ENCODE measurements at regions not wholly inside any gene's neighbourhood (a gene's known extent, or its start where the extent isn't known, plus 50 kb on each side); places are given as distances from the start of the nearest gene placed in this dataset.
"Not testable (repeated sequence)": the region's sequence is repeated elsewhere in the genome, so short reads cannot be mapped to it uniquely, and the experiment has no call there.

GRCh38 chr1:192862271-192862670 lies 53.4 kb downstream of the RGS2 start:
- no peak for ATAC-seq (ENCODE audit: poor library complexity)
- no peak for DNase-seq
- intact Hi-C loops (cut with DNase I), result no loop called here

- ATAC-seq (ENCODE audit: poor library complexity), result peak; percentile 48
- no peak for DNase-seq
- intact Hi-C loops (cut with DNase I), result no loop called here
These were observed 57.5 kb downstream of the RGS2 start for GRCh38 chr1:192866241-192866868.

GRCh38 chr1:192867180-192867579 lies 58.3 kb downstream of the RGS2 start:
- intact Hi-C loops (cut with DNase I), result no loop called here
- peak; percentile 60 for ATAC-seq (ENCODE audit: poor library complexity)

DNA sequence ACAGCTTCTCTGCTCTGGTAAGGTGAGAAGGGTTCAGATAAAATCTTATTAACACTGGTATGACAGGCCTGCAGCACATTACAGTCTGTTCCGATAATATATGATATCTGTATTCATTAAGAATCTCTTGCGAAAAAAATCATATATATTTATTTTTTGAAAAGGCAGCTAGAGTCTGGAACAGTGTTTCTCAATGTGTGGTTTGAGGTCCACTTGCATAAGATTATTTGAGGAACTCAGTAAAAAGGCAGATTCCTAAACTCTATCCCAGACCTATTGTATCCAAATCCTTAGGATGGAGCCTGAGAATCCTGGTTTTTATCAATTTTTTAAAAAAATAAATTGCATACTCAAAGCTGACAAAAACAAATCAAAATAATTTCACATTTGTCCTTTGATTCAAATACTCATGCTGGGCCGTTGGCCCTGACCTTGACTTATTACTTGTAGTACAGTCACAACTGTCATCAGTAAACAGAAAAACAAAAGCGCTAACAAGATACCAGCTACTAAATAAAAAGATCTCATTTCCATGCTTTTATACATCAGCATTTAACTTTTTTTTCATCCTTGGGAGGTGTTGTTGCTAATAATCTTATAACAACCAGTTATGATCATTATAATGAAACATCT lies 60.6 kb downstream of the RGS2 start:
- DNase-seq (no peak), ATAC-seq (ENCODE audit: poor library complexity) (no peak)
- intact Hi-C loops (cut with DNase I), result no loop called here

More at GRCh38 chr1:192867180-192867579, 58.3 kb downstream of the RGS2 start:
- no peak for DNase-seq

- ATAC-seq (ENCODE audit: poor library complexity) (no peak), DNase-seq (no peak)
- intact Hi-C loops (cut with DNase I), result no loop called here
These were observed 63.2 kb downstream of the RGS2 start for GRCh38 chr1:192872010-192872409.

DNA sequence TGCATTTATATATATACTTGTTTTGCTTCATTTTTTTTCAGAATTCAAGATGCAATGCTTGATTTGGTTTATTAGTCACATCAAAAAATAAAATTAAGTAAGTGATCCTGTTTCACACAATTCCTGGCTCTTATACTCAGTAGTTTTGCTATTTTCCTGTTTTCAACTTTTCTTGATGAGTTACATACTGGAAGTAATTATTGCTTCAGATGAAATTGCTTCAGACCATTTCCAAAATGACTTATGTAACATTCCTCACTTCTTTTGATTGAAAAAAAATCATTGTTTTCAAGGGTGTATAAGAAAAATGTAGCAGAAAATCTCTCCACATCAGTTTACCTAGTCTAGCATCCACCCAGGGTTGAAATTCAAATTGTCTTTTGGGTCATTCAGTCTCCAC lies 65.0 kb downstream of the RGS2 start:
- no peak for DNase-seq
- no peak for ATAC-seq (ENCODE audit: poor library complexity)
- intact Hi-C loops (cut with DNase I), result no loop called here

DNA sequence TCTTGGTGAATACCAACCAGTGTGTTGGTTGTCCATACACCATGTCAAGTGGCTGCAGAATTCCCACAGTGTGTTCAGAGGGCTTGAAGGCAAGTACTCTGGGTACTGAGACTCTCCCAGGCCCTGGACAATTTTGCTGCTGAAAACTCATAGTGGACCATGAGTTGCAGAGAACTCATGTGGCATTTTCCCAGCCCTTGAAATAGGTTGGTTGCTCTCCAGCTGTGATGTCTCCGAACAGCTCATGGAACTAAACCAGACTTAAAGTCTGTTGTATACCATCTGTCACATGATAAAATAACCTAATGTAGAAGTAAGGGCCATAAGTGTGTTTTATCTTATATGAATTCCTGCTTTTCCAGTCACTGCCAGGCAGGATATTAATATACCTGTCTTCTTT lies 67.8 kb downstream of the RGS2 start:
- intact Hi-C loops (cut with DNase I), result no loop called here
- ATAC-seq (ENCODE audit: poor library complexity) (no peak), DNase-seq (no peak)

GRCh38 chr1:192877283-192877886 lies 68.5 kb downstream of the RGS2 start:
- DNase-seq (no peak), ATAC-seq (ENCODE audit: poor library complexity) (no peak)
- intact Hi-C loops (cut with DNase I), result no loop called here

DNA sequence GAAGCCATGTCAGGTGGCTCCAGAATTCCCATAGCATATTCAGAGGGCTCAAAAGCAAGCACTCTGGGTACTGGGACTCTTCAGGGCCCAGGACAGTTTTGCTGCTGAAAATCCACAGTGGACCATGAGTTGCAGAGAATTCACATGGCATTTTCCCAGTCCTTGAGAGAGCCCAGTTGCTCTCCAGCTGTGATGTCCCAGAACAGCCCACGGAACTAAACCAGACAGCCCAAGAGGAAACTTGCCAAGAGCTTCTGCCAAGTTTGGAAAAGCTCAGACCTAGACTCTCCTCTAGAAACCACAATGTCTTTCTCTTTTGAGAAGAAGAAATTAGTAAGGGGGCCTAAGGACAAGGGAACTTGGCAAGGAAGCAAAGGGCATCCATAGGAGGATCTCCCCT lies 69.4 kb downstream of the RGS2 start:
- DNase-seq, result peak; percentile 42
- intact Hi-C loops (cut with DNase I), result no loop called here
- ATAC-seq (ENCODE audit: poor library complexity), result peak; percentile 92

DNA sequence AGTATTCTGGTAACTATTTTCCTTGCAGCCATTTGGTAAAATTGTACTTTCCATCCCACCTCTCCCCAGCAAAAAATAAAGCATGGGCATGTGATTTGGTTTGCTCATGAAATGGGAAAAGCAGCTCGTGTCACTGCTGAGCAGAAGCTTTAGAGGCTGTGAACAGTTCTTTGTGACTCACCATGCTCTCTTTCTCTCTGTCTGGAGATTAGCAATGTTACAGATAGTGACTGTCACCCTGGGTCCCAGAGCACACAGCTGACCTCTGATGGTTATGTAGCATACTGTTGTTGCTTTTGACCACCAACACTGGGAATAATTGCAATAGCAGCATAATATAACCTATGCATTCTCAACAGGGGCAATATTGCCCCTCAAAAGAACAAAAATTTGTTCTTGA lies 70.6 kb downstream of the RGS2 start:
- peak; percentile 86 for ATAC-seq (ENCODE audit: poor library complexity)
- no peak for DNase-seq
- intact Hi-C loops (cut with DNase I), result no loop called here

GRCh38 chr1:192880231-192880630 lies 71.4 kb downstream of the RGS2 start:
- intact Hi-C loops (cut with DNase I), result no loop called here
- no peak for ATAC-seq (ENCODE audit: poor library complexity)

DNA sequence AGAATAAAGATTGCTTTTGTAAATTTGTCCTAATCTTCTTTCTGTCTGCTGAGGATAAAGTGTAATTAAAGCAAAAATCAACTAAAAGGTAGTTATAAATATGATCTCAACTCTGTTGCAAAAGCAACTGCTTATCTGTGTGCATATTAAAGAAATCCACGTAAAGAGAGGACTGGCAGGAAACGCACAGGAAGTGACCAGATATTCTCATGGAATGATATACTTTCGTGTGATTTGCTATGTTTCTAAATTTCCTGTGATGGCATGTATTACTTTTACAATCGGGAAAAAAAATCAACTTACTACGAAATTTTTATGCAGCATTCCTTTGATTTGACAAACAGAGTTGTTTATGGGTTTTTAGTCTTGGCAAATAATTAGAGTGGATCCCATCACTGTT lies 75.4 kb downstream of the RGS2 start:
- intact Hi-C loops (cut with DNase I), result no loop called here

More at GRCh38 chr1:192880231-192880630, 71.4 kb downstream of the RGS2 start:
- DNase-seq, result no peak

DNA sequence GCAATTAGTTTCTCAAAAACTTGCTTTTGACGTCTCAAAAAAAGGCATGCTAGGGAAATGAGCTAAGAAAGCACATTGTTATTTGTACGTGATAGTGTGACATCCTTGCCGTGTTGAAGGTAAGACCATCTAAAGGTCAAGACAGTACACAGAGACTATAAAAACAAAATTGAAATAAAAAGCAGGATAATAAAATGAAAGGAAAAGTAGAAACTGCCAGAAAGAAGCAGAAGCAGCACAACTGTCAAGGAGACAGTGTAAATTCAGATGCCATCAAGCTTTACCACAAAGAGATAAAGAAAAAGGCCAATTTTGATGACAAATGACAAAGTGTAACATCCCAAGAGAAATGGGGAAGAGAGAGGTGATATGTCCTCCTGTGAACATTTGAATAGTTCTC lies 76.5 kb downstream of the RGS2 start:
- DNase-seq; ATAC-seq (ENCODE audit: poor library complexity); intact Hi-C loops (cut with DNase I): not testable (repeated sequence)

More for the DNA sequence above, 75.4 kb downstream of the RGS2 start:
- DNase-seq (no peak), ATAC-seq (ENCODE audit: poor library complexity) (no peak)

DNA sequence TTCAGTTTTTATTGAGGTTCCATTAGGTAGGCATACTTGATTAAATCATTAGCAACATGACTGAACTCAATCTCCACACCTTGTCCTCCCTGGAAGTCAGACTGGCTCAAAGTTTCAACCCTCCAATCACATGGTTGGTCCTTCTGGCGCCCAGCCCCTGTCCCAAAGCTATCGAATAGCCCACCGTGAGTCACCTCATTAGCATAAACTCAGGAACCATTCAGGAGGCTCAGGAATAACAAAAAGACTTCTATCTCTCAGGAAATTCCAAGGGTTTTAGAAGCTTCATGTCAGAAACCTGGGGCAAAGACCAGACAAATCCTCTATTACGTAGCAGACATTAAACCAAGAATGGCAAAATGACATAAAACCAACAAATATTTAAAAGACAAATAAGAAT lies 78.6 kb downstream of the RGS2 start:
- DNase-seq (no peak), ATAC-seq (ENCODE audit: poor library complexity) (no peak)
- intact Hi-C loops (cut with DNase I), result no loop called here

- no peak for ATAC-seq (ENCODE audit: poor library complexity)
- no peak for DNase-seq
- intact Hi-C loops (cut with DNase I), result no loop called here
These were observed 79.7 kb downstream of the RGS2 start for GRCh38 chr1:192888574-192888973.

- intact Hi-C loops (cut with DNase I), result no loop called here
- DNase-seq, result no peak
- no peak for ATAC-seq (ENCODE audit: poor library complexity)
These were observed 80.2 kb downstream of the RGS2 start for GRCh38 chr1:192889082-192889481.

- ATAC-seq (ENCODE audit: poor library complexity) (no peak), DNase-seq (no peak)
- intact Hi-C loops (cut with DNase I), result no loop called here
These were observed 81.3 kb downstream of the RGS2 start for GRCh38 chr1:192890134-192890533.

DNA sequence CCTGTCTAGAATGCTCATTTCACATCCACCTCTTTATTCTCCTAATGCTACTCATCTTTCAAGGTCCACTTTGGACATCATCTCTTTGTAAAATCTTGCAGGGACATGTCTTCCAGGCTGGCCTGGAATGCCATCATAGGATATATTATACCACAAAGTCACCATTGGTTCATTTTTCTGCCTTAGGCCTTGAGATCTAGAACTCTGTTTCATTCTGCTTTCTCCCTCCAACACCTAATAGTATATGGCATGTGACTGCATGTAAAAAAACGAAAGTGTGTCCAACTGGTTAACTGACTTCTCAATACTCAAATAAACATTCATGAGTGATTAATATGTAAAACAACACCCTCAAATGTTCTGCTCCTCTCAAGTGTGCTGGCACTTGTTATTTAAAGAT lies 84.1 kb downstream of the RGS2 start:
- ATAC-seq (ENCODE audit: poor library complexity) (no peak), DNase-seq (no peak)
- intact Hi-C loops (cut with DNase I), result no loop called here

DNA sequence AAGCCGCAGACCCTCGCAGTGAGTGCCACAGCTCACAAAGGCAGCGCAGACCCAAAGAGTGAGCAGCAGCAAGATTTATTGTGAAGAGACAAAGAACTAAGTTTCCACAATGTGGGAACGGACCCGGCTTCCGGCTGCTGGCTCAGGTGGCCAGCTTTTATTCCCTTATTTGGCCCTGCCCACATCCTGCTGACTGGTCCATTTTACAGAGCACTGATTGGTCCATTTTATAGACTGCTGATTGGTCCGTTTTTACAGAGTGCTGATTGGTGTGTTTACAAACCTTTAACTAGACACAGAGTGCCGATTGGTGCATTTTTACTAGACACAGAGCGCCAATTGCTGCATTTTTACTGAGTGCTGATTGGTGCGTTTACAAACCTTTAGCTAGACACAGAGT lies 86.6 kb downstream of the RGS2 start:
- ATAC-seq (ENCODE audit: poor library complexity); intact Hi-C loops (cut with DNase I); DNase-seq: not testable (repeated sequence)

GRCh38 chr1:192896376-192896775 lies 87.5 kb downstream of the RGS2 start:
- intact Hi-C loops (cut with DNase I), result no loop called here
- ATAC-seq (ENCODE audit: poor library complexity) (no peak), DNase-seq (no peak)

Data from Right ventricle myocardium superior (tissue), 1 donor.